ENCODE measurements at regions not wholly inside any gene's neighbourhood (a gene's known extent, or its start where the extent isn't known, plus 50 kb on each side); places are given as distances from the start of the nearest gene placed in this dataset.
A peak's percentile ranks its signal among the peaks of the same experiment; 100 is the strongest.

DNA sequence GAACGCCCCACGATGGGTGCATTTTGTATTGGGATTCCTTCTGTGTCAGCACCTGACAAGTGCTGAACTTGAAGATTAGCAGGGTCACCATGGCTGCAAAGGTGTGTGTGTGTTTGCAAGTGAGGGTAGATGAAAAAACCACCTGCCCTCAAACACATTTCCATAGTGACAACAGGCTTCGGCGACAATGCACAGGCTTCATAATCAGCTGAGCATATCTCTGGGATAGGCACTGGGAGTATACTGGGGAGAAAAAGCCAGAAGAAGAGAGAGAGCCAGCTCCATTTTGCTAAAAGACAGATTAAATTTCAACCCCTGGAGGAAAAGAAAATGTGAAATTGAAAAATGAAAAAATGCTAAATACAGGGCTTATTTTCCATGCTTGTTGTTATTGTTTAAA lies 656.1 kb downstream of the INHBA start:
- DNase-seq = no peak
- Histone ChIP-seq H3K27me3 (no peaks in the 10 kb centered on the region), H3K9me3 (no peaks in the 10 kb centered on the region), H3K36me3 (no peaks in the 10 kb centered on the region), H3K4me3 (no peak overlapping the region)

DNA sequence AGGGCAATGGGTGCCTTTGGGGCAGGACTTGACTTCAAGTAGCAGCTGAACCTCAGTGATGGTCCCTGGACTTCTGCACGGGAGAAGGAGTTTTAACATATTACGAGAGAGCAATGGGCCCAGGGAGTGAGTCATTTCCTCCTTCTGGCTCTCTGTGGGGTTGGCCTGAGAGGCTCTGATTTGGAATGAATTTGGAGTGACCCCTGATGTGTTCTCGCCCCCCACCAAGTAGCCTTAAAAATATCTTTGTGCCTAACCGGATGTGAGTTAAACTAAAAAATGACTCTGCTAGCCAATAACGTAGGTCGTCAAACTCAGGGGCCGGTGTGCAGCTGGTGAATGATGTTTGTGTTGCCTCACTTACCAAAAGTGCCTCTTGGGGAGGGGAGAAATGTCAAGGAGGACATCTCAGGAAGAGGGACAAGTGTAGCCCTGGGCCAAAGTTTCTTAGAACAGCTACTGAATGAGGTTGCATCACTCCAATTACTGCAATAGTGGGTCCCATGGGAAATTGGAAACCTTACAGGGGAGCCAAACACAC lies 656.6 kb downstream of the INHBA start:
- Histone ChIP-seq H3K9me3 (no peaks in the 10 kb centered on the region), H3K4me3 (no peak overlapping the region), H3K27me3 (no peaks in the 10 kb centered on the region), H3K36me3 (no peaks in the 10 kb centered on the region)
- no peak for DNase-seq

- Histone ChIP-seq H3K9me3 (no peaks in the 10 kb centered on the region), H3K4me3 (no peak overlapping the region), H3K36me3 (no peaks in the 10 kb centered on the region), H3K27me3 (no peaks in the 10 kb centered on the region)
- no peak for DNase-seq
These were observed 657.2 kb downstream of the INHBA start for GRCh38 chr7:41045556-41046123.

DNA sequence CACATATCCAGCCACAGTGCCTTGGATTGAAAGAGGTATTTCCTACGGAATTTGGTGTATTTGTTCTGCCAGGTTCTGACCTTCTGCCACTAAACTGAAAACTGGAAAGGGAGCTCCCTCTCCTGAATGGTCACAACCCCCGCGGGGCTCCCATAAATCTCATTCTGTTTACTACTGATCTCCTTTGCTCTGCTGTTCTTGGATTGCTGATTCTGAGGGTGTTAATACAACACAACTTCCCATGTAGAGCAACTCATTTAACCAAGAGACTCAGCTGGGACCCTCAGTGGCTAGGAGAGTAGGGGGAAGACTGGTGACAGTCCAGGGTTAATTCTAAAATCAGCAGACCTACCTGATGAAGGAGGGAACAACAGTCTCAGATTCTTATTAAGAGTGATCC lies 662.9 kb downstream of the INHBA start:
- H3K9me3 ChIP-seq = no peaks in the 10 kb centered on the region
- no peak overlapping the region for H3K4me3 ChIP-seq
- DNase-seq = no peak
- no peaks in the 10 kb centered on the region for H3K36me3 ChIP-seq
- H3K27me3 ChIP-seq = no peaks in the 10 kb centered on the region

GRCh38 chr7:41039386-41039953 lies 663.4 kb downstream of the INHBA start:
- Histone ChIP-seq H3K36me3 (no peaks in the 10 kb centered on the region), H3K9me3 (no peaks in the 10 kb centered on the region), H3K27me3 (no peaks in the 10 kb centered on the region), H3K4me3 (no peak overlapping the region)
- no peak for DNase-seq

- H3K27me3 ChIP-seq = no peaks in the 10 kb centered on the region
- DNase-seq = no peak
- no peaks in the 10 kb centered on the region for H3K9me3 ChIP-seq
- H3K36me3 ChIP-seq = no peaks in the 10 kb centered on the region
- no peak overlapping the region for H3K4me3 ChIP-seq
These were observed 664.7 kb downstream of the INHBA start for GRCh38 chr7:41038211-41038610.

GRCh38 chr7:41037691-41038090 lies 665.2 kb downstream of the INHBA start:
- Histone ChIP-seq H3K4me3 (no peak overlapping the region), H3K27me3 (no peaks in the 10 kb centered on the region), H3K9me3 (no peaks in the 10 kb centered on the region), H3K36me3 (no peaks in the 10 kb centered on the region)
- DNase-seq = no peak

GRCh38 chr7:41035794-41036193 lies 667.1 kb downstream of the INHBA start:
- Histone ChIP-seq H3K27me3 (no peaks in the 10 kb centered on the region), H3K4me3 (no peak overlapping the region), H3K36me3 (no peaks in the 10 kb centered on the region), H3K9me3 (no peaks in the 10 kb centered on the region)
- no peak for DNase-seq

DNA sequence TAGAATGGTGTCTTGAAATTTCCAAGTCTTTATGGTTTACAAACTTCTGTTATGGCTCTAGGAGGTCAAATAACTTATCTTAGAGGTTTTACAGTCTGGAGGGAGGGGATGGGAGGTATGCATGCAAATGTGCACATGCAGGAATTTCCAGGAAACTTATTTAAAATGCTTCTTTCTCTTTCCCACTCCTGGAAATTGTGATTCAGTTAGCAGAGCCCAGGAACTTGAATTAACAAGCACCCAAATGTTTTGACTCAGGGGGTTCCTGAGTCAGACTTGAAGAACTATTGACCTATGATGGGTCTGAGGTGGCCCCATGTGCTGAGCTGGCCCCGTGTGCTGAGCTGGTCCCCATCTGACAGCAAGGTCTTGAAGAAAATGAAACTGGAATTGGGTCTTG lies 669.4 kb downstream of the INHBA start:
- no peaks in the 10 kb centered on the region for H3K36me3 ChIP-seq
- no peak overlapping the region for H3K4me3 ChIP-seq
- H3K27me3 ChIP-seq = no peaks in the 10 kb centered on the region
- no peaks in the 10 kb centered on the region for H3K9me3 ChIP-seq
- DNase-seq = no peak

DNA sequence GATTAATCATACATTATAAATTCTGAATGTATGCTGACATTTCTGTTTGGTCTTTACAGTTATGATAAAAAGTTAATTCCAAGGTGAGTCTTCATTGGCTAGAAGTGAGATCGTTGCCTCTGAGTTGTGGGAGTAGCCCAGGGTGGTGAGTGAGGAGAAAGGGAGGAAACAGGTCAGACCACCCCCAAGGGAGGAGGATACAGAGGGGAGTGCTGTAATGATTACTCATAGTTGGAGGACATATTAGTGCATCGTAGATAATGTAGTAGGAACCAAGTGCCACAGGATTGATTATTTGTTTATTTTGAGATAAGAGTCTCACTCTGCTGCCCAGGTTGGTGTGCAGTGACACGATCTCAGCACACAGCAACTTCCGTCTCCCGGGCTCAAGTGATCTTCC lies 672.2 kb downstream of the INHBA start:
- Histone ChIP-seq H3K4me3 (no peak overlapping the region), H3K9me3 (no peaks in the 10 kb centered on the region), H3K36me3 (no peaks in the 10 kb centered on the region), H3K27me3 (no peaks in the 10 kb centered on the region)
- no peak for DNase-seq

DNA sequence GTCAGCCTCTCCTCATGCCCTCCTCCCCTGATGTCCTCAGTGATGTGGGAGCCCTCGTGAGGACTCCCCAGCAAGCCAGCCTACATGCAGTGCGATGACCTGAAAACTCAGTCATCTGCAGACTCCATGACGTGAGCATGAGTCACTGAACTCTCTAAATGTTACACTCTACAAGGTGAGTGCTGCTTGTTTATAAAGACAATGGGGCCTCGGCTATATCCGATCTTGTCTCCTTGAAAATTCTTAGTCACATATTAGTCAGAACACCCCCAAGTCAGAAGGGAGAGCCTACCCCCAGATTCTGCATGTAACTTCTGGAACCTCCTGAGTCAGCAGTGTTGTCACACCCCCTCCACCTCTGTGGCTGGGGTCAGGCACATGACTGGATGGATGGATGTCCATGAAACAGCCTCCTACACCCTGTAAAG lies 673.8 kb downstream of the INHBA start:
- Histone ChIP-seq H3K9me3 (no peaks in the 10 kb centered on the region), H3K4me3 (no peak overlapping the region), H3K27me3 (no peaks in the 10 kb centered on the region), H3K36me3 (no peaks in the 10 kb centered on the region)
- peak; percentile 56 for DNase-seq

DNA sequence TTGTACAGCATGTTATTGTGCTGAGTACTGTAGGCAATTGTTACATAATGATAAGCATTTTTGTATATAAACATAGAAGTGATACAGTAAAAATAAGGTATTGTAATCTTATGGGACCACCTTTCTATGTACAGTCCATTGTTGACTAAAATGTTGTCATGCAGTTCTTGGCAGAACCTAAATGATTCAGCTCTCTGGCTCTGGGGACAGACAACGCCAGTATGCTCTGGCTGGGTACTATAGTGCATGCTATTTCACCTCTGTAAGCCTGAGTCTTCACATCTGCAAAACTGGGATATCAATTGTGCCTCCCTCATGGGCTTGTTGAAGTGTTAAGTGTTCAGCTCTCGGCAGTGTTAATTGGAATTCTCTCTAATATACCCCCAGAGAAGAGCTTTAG lies 674.3 kb downstream of the INHBA start:
- Histone ChIP-seq H3K9me3 (no peaks in the 10 kb centered on the region), H3K27me3 (no peaks in the 10 kb centered on the region), H3K4me3 (no peak overlapping the region), H3K36me3 (no peaks in the 10 kb centered on the region)
- no peak for DNase-seq

DNA sequence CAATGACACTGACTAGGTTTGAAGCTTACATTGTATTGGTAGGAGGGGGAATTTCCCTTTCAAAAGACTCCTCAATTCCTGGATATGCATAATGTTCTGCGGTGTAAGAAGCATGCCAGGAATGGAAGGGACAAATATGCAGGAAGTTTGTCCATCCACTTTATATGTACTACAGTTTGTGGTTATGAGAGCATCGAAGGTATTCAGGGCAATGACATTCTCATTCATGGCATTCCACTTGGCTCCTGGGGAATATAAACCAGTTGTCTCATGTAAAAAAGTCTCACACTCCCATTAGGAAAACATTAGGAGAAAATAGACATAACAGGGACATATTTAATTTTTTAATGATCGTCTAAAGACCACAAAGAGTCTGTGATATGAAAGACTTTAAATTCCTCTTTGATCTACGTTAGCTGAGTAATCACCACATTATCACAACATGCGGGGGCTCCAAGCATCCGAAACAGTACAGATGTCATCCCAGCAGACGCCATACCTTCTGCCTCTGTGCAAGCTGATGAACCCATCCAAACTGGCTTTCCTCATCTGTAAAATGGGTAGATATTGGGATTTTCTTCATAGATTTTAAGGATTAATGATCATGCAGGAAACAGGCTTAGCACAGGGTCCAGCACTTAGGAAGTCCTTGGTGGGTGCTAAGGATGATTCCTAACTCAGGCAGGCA lies 675.3 kb downstream of the INHBA start:
- no peak for DNase-seq
- no peaks in the 10 kb centered on the region for H3K9me3 ChIP-seq
- no peaks in the 10 kb centered on the region for H3K36me3 ChIP-seq
- H3K27me3 ChIP-seq = no peaks in the 10 kb centered on the region
- H3K4me3 ChIP-seq = no peak overlapping the region

DNA sequence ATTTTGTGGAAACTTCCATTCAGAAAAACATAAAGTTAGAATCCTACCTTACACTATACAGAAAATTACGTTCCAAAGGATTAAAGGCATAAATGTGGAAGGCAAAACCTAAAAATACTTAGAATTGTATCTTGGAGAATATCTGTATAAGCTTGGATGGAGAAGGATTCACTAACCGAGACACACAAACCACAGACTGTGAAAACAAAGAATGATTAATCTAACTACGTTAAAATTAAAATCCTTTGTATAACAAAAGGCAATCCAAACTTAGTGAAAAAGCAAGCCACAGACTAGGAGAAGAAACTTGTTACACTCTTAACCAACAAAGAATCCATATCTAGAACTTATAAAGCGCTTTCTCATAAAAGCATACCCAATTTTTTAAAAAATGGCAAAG lies 678.8 kb downstream of the INHBA start:
- Histone ChIP-seq H3K27me3 (no peaks in the 10 kb centered on the region), H3K9me3 (no peaks in the 10 kb centered on the region), H3K4me3 (no peak overlapping the region), H3K36me3 (no peaks in the 10 kb centered on the region)
- no peak for DNase-seq

DNA sequence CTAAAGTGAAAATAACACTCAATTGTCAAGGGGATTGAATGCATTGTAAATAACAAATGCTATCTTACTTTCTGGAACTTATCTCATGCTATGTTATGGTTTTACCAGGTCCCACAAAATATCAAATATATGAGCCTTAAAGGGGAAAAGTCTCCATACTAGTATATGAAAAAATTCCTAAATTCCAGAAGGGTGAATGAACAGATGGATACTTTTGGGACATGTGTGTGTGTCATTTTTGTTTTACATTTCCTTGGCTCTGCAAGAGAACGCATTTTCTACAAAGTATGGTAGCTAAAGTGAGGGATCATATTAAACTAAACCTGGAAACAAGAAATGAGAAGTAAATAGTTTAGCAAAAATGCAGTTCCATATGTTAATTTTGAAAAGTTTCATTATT lies 682.8 kb downstream of the INHBA start:
- Histone ChIP-seq H3K9me3 (no peaks in the 10 kb centered on the region), H3K27me3 (no peaks in the 10 kb centered on the region), H3K4me3 (no peak overlapping the region), H3K36me3 (no peaks in the 10 kb centered on the region)
- no peak for DNase-seq

GRCh38 chr7:41013117-41013516 lies 689.8 kb downstream of the INHBA start:
- Histone ChIP-seq H3K9me3 (no peaks in the 10 kb centered on the region), H3K27me3 (no peaks in the 10 kb centered on the region), H3K36me3 (no peaks in the 10 kb centered on the region), H3K4me3 (no peak overlapping the region)
- DNase-seq = no peak

GRCh38 chr7:41012041-41012440 lies 690.8 kb downstream of the INHBA start:
- Histone ChIP-seq H3K4me3 (no peak overlapping the region), H3K27me3 (no peaks in the 10 kb centered on the region), H3K36me3 (no peaks in the 10 kb centered on the region), H3K9me3 (no peaks in the 10 kb centered on the region)
- no peak for DNase-seq

DNA sequence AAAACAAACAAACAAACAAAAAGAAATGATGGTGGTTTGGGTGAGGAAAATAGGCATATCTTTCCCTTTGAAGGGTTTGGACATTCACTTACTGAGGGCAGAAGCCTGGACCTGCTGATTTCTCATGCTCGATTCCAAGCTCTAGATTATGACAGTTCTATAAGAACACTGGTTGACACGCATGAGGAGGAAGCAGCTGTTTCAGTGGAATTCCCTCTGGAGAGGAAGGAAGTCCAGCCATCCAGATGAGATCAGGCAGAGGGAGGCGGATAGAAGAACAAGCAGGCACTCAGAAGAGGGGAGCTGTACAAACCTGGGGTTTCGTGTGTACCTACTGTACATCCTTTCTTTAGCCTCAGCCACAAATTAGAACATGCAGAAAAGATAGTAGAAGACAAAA lies 691.9 kb downstream of the INHBA start:
- no peak overlapping the region for H3K4me3 ChIP-seq
- H3K27me3 ChIP-seq = no peaks in the 10 kb centered on the region
- no peaks in the 10 kb centered on the region for H3K9me3 ChIP-seq
- DNase-seq = no peak
- no peaks in the 10 kb centered on the region for H3K36me3 ChIP-seq
